GM12891 (cell line): ENCODE measurements at regions not wholly inside any gene's neighbourhood (a gene's known extent, or its start where the extent isn't known, plus 50 kb on each side); places are given as distances from the start of the nearest gene placed in this dataset.

Experiments used
- PAX5 ChIP-seq: IDR thresholded peaks from 2 replicates; pipeline ENCODE4 v1.6.1; 2011; ENCODE audit warnings: low read length, moderate library complexity, mild to moderate bottlenecking; ENCODE audit not compliant: insufficient read depth, severe bottlenecking
- POLR2A ChIP-seq: IDR thresholded peaks from 2 replicates; pipeline ENCODE4 v1.6.1; 2011; ENCODE audit warnings: low read depth, low read length, control low read depth
- POLR2AphosphoS5 ChIP-seq: IDR thresholded peaks from 2 replicates; pipeline ENCODE4 v1.6.1; 2011; ENCODE audit warnings: low read depth, low read length, control low read depth
- SPI1 ChIP-seq: IDR thresholded peaks from 2 replicates; pipeline ENCODE4 v1.6.1; 2011; ENCODE audit warnings: low read depth, low read length, control low read depth
- TAF1 ChIP-seq: IDR thresholded peaks from 2 replicates; pipeline ENCODE4 v1.6.1; 2011; ENCODE audit warnings: low read depth, low read length, control low read depth

DNA sequence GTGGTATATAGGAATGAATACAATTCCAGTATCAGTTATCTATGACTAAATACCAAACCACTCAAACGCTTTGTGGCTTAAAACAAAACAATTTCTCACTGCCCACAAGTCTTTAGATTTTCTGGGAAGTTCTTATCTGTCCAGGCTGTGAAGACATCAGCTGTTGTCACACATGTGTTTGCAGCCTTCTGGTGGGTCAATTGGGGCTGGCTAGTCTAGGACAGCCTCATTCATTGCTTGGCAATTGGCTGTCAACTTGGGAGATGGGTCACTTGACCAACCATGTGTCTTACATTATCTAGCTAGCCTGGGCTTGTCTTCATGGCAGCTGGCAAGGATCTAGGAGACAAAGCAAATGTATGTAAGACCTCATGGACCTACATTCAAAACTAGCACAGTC is 53.8 kb upstream of the PAPPA start:
- TF ChIP-seq POLR2A, result no peak
- TF ChIP-seq PAX5, result no peak
- TF ChIP-seq POLR2AphosphoS5, result no peak
- no peak for TF ChIP-seq SPI1
- no peak for TF ChIP-seq TAF1
